ENCODE measurements at regions not wholly inside any gene's neighbourhood (a gene's known extent, or its start where the extent isn't known, plus 50 kb on each side); places are given as distances from the start of the nearest gene placed in this dataset.

DNA sequence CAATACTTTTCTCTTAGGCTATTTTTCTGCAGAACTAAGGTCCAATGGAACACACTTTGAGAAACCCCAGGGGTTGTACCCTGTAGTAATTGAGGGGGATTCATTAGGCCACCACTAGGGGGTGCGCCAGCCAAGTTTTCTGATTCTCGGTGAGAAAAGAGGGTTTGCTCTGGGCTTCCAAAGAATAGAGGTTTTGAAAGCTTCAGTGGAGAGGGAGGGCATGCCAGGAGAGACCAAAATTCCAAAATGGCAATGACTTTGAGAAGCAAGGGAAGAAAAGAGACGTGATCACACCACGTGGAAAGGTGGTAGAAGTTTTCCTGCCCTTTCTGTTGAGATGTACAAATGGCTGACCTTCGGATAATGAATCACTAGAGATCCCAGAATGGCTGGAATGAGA lies 323.3 kb downstream of the RPS6KC1 start:
- Histone ChIP-seq H3K27ac (ENCODE audit: low read depth, low read length) (no peak overlapping the region), H3K9me3 (ENCODE audit: control insufficient read depth, insufficient read depth, low read length) (no peaks in the 10 kb centered on the region), H3K9ac (ENCODE audit: low read depth, low read length) (no peak overlapping the region), H3K36me3 (ENCODE audit: control insufficient read depth, insufficient read depth, low read length) (no peaks in the 10 kb centered on the region), H3K27me3 (ENCODE audit: control insufficient read depth, insufficient read depth, low read length) (no peaks in the 10 kb centered on the region), H3K4me3 (ENCODE audit: low read depth, low read length) (no peak overlapping the region), H3K4me1 (ENCODE audit: control insufficient read depth, insufficient read depth, low read length) (peaks cover 15% of the 10 kb centered on the region; the same call in 1 of the 2 replicates)

DNA sequence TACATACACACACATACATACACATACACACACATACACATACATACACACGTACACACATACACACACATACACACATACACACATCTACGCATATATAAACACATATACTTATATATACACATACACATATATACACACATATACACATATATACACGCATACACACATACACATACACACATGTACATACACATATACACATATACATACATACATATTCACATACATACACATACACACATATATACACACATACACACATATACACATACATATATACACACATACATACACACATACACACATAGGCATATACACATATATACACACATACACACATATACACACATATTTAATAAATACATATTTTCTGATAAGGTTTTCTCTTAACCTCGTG lies 324.0 kb downstream of the RPS6KC1 start:
- no peaks in the 10 kb centered on the region for H3K36me3 ChIP-seq (ENCODE audit: control insufficient read depth, insufficient read depth, low read length)
- no peak overlapping the region for H3K4me3 ChIP-seq (ENCODE audit: low read depth, low read length)
- no peaks in the 10 kb centered on the region for H3K9me3 ChIP-seq (ENCODE audit: control insufficient read depth, insufficient read depth, low read length)
- H3K27me3 ChIP-seq (ENCODE audit: control insufficient read depth, insufficient read depth, low read length): no peaks in the 10 kb centered on the region
- no peak overlapping the region for H3K27ac ChIP-seq (ENCODE audit: low read depth, low read length)
- no peak overlapping the region for H3K9ac ChIP-seq (ENCODE audit: low read depth, low read length)
- H3K4me1 ChIP-seq (ENCODE audit: control insufficient read depth, insufficient read depth, low read length): peaks cover 15% of the 10 kb centered on the region; the same call in 1 of the 2 replicates

DNA sequence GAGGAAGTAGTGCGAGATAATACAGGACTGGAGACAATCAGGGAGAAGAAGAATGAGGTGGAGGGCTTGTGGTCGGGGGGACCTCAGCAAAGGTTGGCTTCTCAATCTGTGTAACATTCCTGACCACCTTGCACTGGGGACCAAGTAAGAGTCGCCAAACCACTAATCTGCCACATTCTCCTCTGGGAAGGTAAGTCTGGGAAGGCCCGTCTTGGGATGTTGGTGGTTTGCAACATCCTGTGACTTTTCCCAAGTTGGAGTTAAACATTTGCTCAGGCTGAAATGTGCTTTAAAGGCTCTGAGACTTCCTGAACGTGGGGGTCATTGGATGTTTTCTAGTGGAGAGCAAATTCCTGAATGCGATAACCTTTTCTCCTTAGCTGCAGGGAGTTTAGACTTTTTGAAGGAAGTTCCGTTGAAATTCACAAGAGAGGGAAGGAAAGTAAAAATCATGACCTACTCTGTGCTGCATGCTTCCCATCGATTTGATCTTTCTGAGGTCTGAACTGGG lies 325.9 kb downstream of the RPS6KC1 start:
- no peaks in the 10 kb centered on the region for H3K9me3 ChIP-seq (ENCODE audit: control insufficient read depth, insufficient read depth, low read length)
- H3K36me3 ChIP-seq (ENCODE audit: control insufficient read depth, insufficient read depth, low read length): no peaks in the 10 kb centered on the region
- H3K27me3 ChIP-seq (ENCODE audit: control insufficient read depth, insufficient read depth, low read length): no peaks in the 10 kb centered on the region
- peaks cover 12% of the 10 kb centered on the region; the same call in 1 of the 2 replicates for H3K4me1 ChIP-seq (ENCODE audit: control insufficient read depth, insufficient read depth, low read length)
- H3K9ac ChIP-seq (ENCODE audit: low read depth, low read length): no peak overlapping the region
- no peak overlapping the region for H3K4me3 ChIP-seq (ENCODE audit: low read depth, low read length)
- H3K27ac ChIP-seq (ENCODE audit: low read depth, low read length): no peak overlapping the region

DNA sequence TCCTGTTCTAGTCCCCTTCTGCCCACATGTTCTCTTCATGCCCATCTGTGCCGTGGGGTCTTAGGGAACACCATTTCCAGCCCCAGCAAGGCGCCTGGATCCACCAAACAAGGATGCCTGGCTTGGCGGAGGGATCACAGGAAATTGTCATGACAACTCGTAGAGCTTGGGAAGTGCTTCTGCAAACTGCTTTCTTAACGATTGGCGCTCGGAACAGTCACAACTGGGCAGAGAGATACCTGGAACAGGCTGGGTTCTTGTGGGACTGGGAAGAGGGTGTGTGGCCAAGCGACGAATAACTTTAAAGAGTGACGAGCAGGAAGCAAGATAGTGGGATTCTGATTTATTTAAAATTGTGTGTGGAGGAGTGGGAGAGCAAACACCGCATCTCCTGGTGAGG lies 329.8 kb downstream of the RPS6KC1 start:
- Histone ChIP-seq H3K9ac (ENCODE audit: low read depth, low read length) (no peak overlapping the region), H3K36me3 (ENCODE audit: control insufficient read depth, insufficient read depth, low read length) (no peaks in the 10 kb centered on the region), H3K9me3 (ENCODE audit: control insufficient read depth, insufficient read depth, low read length) (no peaks in the 10 kb centered on the region), H3K27ac (ENCODE audit: low read depth, low read length) (no peak overlapping the region), H3K27me3 (ENCODE audit: control insufficient read depth, insufficient read depth, low read length) (no peaks in the 10 kb centered on the region), H3K4me3 (ENCODE audit: low read depth, low read length) (no peak overlapping the region), H3K4me1 (ENCODE audit: control insufficient read depth, insufficient read depth, low read length) (0 out of 2 replicates have a peak, but pooled peaks cover 5% of the 10 kb centered on the region)

DNA sequence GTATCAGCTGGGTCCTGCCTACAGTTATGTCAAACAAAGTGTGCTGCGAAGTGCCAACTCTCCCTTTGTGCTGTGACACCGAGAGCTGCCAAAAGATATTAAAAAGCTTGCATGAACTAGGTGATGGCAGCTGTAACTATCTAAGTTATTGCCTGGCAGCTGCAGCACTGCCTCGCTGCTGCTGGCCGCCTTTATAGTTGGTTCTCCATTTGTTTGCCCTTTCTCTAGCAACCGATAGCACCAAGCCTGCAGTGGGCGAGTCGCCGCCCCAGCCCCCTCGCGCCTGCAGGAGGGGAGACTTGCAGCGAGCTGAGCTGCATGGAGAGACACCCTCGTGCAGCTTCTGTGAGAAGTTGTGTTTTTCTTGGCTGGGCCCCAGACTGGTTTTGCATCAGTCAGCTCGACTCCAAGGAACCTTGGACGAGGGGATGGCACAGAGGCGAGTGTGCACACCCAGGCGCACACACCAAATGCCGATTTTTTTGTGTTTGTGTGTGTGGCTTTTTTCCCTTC lies 330.6 kb downstream of the RPS6KC1 start:
- Histone ChIP-seq H3K4me1 (ENCODE audit: control insufficient read depth, insufficient read depth, low read length) (0 out of 2 replicates have a peak, but pooled peaks cover 5% of the 10 kb centered on the region), H3K4me3 (ENCODE audit: low read depth, low read length) (no peak overlapping the region), H3K9ac (ENCODE audit: low read depth, low read length) (no peak overlapping the region), H3K27ac (ENCODE audit: low read depth, low read length) (no peak overlapping the region), H3K36me3 (ENCODE audit: control insufficient read depth, insufficient read depth, low read length) (no peaks in the 10 kb centered on the region), H3K27me3 (ENCODE audit: control insufficient read depth, insufficient read depth, low read length) (no peaks in the 10 kb centered on the region), H3K9me3 (ENCODE audit: control insufficient read depth, insufficient read depth, low read length) (no peaks in the 10 kb centered on the region)

DNA sequence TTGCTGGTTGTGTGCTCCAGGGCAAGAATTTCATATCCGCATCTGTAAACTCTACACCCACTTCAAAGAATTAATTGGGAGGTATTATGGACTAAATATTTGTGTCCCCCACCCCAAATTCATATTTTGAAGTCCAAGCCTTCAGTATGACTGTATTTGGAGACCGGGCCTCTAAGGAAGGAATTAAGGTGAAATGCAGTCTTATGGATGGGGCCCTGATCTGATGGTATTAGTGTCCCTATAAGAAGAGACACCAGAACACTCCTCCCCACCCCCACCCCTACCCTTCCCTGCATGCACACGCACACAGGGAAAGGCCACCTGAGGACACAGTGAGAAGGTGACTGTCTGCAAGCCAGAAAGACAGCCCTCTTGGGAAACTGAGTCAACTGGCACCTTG lies 332.4 kb downstream of the RPS6KC1 start:
- Histone ChIP-seq H3K36me3 (ENCODE audit: control insufficient read depth, insufficient read depth, low read length) (no peaks in the 10 kb centered on the region), H3K9me3 (ENCODE audit: control insufficient read depth, insufficient read depth, low read length) (no peaks in the 10 kb centered on the region), H3K27me3 (ENCODE audit: control insufficient read depth, insufficient read depth, low read length) (no peaks in the 10 kb centered on the region), H3K27ac (ENCODE audit: low read depth, low read length) (no peak overlapping the region), H3K9ac (ENCODE audit: low read depth, low read length) (no peak overlapping the region), H3K4me3 (ENCODE audit: low read depth, low read length) (no peak overlapping the region), H3K4me1 (ENCODE audit: control insufficient read depth, insufficient read depth, low read length) (no peaks in the 10 kb centered on the region)

DNA sequence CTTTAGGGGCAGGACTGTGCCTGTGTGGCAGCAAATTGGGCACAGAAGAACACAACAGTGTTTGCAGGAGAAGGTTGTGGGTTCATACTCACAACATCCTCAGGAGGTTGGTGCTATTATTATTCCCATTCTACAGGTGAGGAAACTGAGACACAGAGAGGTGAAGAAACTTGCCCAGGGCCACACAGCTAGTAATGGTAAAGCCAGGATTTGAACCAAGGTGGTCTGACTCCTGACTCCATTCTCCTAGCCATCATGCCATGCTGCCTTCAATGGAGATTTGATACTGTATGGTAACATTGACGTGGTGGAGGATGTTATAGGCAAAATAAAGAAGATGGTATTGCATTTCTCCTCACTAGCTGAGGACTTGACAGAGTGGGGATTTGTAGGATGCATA lies 334.2 kb downstream of the RPS6KC1 start:
- no peaks in the 10 kb centered on the region for H3K36me3 ChIP-seq (ENCODE audit: control insufficient read depth, insufficient read depth, low read length)
- H3K9ac ChIP-seq (ENCODE audit: low read depth, low read length): no peak overlapping the region
- H3K4me3 ChIP-seq (ENCODE audit: low read depth, low read length): no peak overlapping the region
- no peaks in the 10 kb centered on the region for H3K27me3 ChIP-seq (ENCODE audit: control insufficient read depth, insufficient read depth, low read length)
- no peaks in the 10 kb centered on the region for H3K9me3 ChIP-seq (ENCODE audit: control insufficient read depth, insufficient read depth, low read length)
- H3K4me1 ChIP-seq (ENCODE audit: control insufficient read depth, insufficient read depth, low read length): no peaks in the 10 kb centered on the region
- no peak overlapping the region for H3K27ac ChIP-seq (ENCODE audit: low read depth, low read length)

DNA sequence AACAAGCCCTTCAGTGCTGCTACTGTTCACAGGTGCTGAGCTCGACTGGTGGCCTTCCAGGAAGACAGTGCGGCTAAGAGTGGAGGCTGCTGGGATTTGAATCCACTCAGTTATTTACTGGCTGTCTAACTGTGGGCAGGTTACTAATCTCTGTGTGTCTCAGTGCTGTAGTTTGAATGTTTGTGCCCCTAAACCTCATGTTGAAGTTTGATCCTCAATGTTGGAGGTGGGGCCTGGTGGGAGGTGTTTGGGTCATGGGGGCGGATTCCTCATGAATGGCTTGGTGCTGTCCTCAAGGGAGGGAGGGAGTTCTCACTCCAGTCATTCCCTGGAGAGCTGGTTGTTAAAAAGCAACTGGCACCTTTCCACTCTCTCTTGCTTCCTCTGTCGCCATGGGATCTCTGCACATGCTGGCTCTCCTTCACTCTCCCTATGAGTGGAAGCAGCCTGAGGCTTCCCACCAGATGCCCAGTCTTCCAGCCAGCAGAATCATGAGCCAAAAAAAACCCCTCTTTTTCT lies 334.8 kb downstream of the RPS6KC1 start:
- Histone ChIP-seq H3K27me3 (ENCODE audit: control insufficient read depth, insufficient read depth, low read length) (no peaks in the 10 kb centered on the region), H3K4me3 (ENCODE audit: low read depth, low read length) (no peak overlapping the region), H3K9ac (ENCODE audit: low read depth, low read length) (no peak overlapping the region), H3K9me3 (ENCODE audit: control insufficient read depth, insufficient read depth, low read length) (no peaks in the 10 kb centered on the region), H3K27ac (ENCODE audit: low read depth, low read length) (no peak overlapping the region), H3K36me3 (ENCODE audit: control insufficient read depth, insufficient read depth, low read length) (no peaks in the 10 kb centered on the region), H3K4me1 (ENCODE audit: control insufficient read depth, insufficient read depth, low read length) (no peaks in the 10 kb centered on the region)

DNA sequence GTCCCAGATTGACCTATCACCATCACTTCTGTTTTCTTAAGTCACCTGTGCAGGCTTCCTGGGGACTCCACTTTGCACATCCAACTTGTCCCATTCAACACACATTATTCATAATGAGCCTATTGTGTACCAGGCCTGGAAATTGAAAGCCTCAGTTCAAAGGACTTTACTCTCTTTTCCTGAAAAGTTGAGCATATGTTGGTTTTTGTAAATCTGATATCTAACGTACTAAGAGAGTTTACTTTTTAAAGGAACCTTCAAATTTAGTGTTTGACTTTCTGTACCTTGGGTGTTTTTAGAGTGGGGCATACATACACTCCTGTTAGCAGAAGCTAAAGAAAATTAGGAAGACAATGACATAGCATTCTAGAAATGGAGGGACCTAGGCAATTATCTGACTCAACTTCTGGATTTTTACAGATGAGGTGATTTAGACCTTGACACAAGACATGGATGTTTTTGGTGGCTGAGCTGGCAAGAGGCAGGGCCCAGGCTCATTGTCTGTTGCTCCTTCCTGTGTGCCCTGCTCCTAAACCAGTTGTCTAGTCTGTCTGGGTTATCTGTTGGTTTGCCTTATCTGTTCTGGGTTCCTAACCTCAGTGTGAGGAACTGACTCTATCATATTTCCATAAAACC lies 336.5 kb downstream of the RPS6KC1 start:
- Histone ChIP-seq H3K27me3 (ENCODE audit: control insufficient read depth, insufficient read depth, low read length) (no peaks in the 10 kb centered on the region), H3K9me3 (ENCODE audit: control insufficient read depth, insufficient read depth, low read length) (no peaks in the 10 kb centered on the region), H3K4me1 (ENCODE audit: control insufficient read depth, insufficient read depth, low read length) (no peaks in the 10 kb centered on the region), H3K4me3 (ENCODE audit: low read depth, low read length) (no peak overlapping the region), H3K27ac (ENCODE audit: low read depth, low read length) (no peak overlapping the region), H3K36me3 (ENCODE audit: control insufficient read depth, insufficient read depth, low read length) (no peaks in the 10 kb centered on the region), H3K9ac (ENCODE audit: low read depth, low read length) (no peak overlapping the region)

DNA sequence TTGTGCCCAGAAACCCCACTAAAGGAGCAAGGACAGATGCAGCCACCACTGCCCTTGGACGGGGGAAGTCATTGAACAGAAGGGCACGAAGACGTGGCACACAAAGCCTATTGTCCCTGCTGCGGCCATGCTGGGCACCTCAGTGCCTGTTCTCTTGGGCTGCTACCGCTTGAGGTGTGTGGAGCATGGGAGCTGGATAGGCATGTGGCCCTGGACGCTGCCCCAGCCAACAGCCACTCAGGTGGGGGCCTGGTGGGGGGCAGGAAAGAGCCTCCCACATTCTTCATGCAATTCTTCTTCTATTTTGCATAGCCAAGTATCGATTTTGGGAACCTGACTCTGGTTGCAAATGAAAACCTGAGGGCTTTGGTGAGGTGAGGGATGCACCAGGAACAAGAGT lies 337.2 kb downstream of the RPS6KC1 start:
- H3K4me3 ChIP-seq (ENCODE audit: low read depth, low read length): no peak overlapping the region
- H3K36me3 ChIP-seq (ENCODE audit: control insufficient read depth, insufficient read depth, low read length): no peaks in the 10 kb centered on the region
- H3K27me3 ChIP-seq (ENCODE audit: control insufficient read depth, insufficient read depth, low read length): no peaks in the 10 kb centered on the region
- no peak overlapping the region for H3K9ac ChIP-seq (ENCODE audit: low read depth, low read length)
- no peaks in the 10 kb centered on the region for H3K9me3 ChIP-seq (ENCODE audit: control insufficient read depth, insufficient read depth, low read length)
- H3K27ac ChIP-seq (ENCODE audit: low read depth, low read length): no peak overlapping the region
- H3K4me1 ChIP-seq (ENCODE audit: control insufficient read depth, insufficient read depth, low read length): no peaks in the 10 kb centered on the region

DNA sequence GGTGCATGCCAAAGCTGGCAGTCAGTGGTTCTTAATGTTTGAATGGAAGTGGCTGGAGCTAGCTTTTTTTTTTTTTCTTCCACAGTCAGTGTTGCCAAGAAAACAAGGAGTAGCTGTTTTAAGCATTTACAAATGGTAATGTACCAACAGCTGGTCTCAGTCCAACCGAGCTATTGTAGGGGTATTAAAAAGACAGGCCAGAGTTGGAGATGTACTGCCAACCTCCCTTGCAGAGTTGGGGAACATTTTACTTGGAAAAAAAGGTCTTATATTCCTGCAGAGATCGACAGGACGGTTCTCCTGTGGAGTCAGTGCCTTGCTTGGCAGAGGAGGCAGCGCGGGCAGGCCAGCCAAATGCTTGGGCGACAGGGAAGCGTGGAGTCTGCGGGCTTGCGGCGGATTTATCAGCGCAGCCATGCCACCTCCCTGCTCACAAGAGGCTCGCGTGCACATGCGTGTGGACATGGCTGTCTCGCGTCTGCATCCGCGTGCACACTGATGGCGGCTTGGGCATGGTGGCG lies 338.1 kb downstream of the RPS6KC1 start:
- H3K27me3 ChIP-seq (ENCODE audit: control insufficient read depth, insufficient read depth, low read length): no peaks in the 10 kb centered on the region
- H3K27ac ChIP-seq (ENCODE audit: low read depth, low read length): no peak overlapping the region
- no peak overlapping the region for H3K4me3 ChIP-seq (ENCODE audit: low read depth, low read length)
- no peak overlapping the region for H3K9ac ChIP-seq (ENCODE audit: low read depth, low read length)
- no peaks in the 10 kb centered on the region for H3K4me1 ChIP-seq (ENCODE audit: control insufficient read depth, insufficient read depth, low read length)
- H3K36me3 ChIP-seq (ENCODE audit: control insufficient read depth, insufficient read depth, low read length): no peaks in the 10 kb centered on the region
- no peaks in the 10 kb centered on the region for H3K9me3 ChIP-seq (ENCODE audit: control insufficient read depth, insufficient read depth, low read length)
